ENCODE measurements at regions not wholly inside any gene's neighbourhood (a gene's known extent, or its start where the extent isn't known, plus 50 kb on each side); places are given as distances from the start of the nearest gene placed in this dataset.

DNA sequence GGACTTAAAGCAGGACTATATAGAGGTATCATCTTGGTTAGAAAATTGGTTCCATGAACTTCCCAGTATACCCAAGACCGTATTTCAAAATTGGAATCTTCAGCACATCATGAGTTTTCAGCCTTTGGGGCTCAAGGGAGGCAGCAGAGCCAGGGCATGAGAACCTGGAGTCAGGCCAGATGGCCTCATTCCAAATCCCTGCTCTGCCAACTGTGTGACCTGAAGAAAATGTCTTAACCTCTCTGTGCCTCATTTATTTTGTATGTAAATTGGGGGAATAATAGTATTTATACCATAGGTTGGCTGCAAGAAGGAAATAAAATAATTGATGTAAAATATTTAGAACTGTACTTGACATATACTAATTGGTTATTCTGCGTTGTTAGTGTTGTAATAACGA lies 987.6 kb downstream of the TBC1D22A start:
- no peak for DNase-seq (ENCODE audit: low read depth)
- TF ChIP-seq MAX (IDR thresholded peaks at IDR 0.05; ENCODE audit: low read depth, low read length) (no peak), MYC (IDR thresholded peaks at IDR 0.05; ENCODE audit: low read depth, low read length) (no peak), POLR2A (IDR thresholded peaks at IDR 0.05; ENCODE audit: extremely low read depth, insufficient read length) (no peak)
- no peak overlapping the region for H3K4me3 ChIP-seq (ENCODE audit: low read depth, low read length)

- DNase-seq (ENCODE audit: low read depth) = no peak
- no peak for TF ChIP-seq MAX (IDR thresholded peaks at IDR 0.05; ENCODE audit: low read depth, low read length)
- no peak for TF ChIP-seq CTCF (IDR thresholded peaks at IDR 0.05; ENCODE audit: low read depth, low read length)
- no peak for TF ChIP-seq MYC (IDR thresholded peaks at IDR 0.05; ENCODE audit: low read depth, low read length)
- no peak for TF ChIP-seq POLR2A (IDR thresholded peaks at IDR 0.05; ENCODE audit: extremely low read depth, insufficient read length)
- no peak overlapping the region for H3K4me3 ChIP-seq (ENCODE audit: low read depth, low read length)
Observed at GRCh38 chr22:47748957-47749356, 986.5 kb downstream of the TBC1D22A start.

GRCh38 chr22:47748271-47748670 lies 985.8 kb downstream of the TBC1D22A start:
- no peak for DNase-seq (ENCODE audit: low read depth)
- H3K4me3 ChIP-seq (ENCODE audit: low read depth, low read length) = no peak overlapping the region
- TF ChIP-seq POLR2A (IDR thresholded peaks at IDR 0.05; ENCODE audit: extremely low read depth, insufficient read length) (no peak), MAX (IDR thresholded peaks at IDR 0.05; ENCODE audit: low read depth, low read length) (no peak), MYC (IDR thresholded peaks at IDR 0.05; ENCODE audit: low read depth, low read length) (no peak), CTCF (IDR thresholded peaks at IDR 0.05; ENCODE audit: low read depth, low read length) (no peak)

- TF ChIP-seq POLR2A (IDR thresholded peaks at IDR 0.05; ENCODE audit: extremely low read depth, insufficient read length) (no peak), CTCF (IDR thresholded peaks at IDR 0.05; ENCODE audit: low read depth, low read length) (no peak), MYC (IDR thresholded peaks at IDR 0.05; ENCODE audit: low read depth, low read length) (no peak), MAX (IDR thresholded peaks at IDR 0.05; ENCODE audit: low read depth, low read length) (no peak)
- DNase-seq (ENCODE audit: low read depth) = no peak
- no peak overlapping the region for H3K4me3 ChIP-seq (ENCODE audit: low read depth, low read length)
Observed at GRCh38 chr22:47740109-47740805, 977.8 kb downstream of the TBC1D22A start.

DNA sequence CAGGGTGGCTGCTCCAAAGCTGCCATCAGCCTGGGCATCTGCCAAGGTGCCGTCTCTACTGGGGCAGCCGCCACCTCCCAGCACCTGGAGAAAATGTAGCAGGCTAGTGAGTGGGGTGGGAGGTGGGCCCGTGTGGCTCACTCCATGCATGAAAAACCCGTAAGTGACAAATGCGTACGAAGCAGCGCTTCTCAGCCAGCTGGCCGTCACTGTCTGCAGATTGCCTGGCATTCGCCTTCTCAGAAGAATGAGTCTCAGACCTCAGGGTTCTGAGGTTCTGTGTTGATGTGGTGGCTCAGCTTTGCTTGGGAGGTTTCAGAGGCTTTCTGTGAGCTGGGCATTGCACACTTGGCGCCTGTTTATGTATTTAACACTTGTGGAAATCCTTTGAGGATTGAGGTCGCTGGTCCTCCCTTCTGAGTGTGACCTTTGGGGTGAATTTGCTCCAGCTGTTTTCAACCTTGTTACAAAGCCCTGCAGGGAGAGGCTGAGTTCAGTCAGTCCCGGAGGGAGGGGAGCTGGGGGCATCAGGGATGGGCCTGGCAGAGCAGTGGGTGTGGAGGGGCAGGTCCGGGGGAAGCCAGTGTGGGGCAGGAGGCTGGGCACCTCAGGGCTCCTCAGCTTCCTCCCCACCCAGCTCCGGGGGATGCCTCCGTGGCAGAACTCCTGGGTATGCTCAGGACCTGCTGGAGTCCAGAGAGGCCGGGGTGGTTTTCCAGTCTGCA lies 977.0 kb downstream of the TBC1D22A start:
- TF ChIP-seq CTCF (IDR thresholded peaks at IDR 0.05; ENCODE audit: low read depth, low read length) (no peak), POLR2A (IDR thresholded peaks at IDR 0.05; ENCODE audit: extremely low read depth, insufficient read length) (no peak), MAX (IDR thresholded peaks at IDR 0.05; ENCODE audit: low read depth, low read length) (no peak), MYC (IDR thresholded peaks at IDR 0.05; ENCODE audit: low read depth, low read length) (no peak)
- no peak overlapping the region for H3K4me3 ChIP-seq (ENCODE audit: low read depth, low read length)
- DNase-seq (ENCODE audit: low read depth) = no peak

GRCh38 chr22:47738472-47739013 lies 976.1 kb downstream of the TBC1D22A start:
- H3K4me3 ChIP-seq (ENCODE audit: low read depth, low read length) = no peak overlapping the region
- no peak for DNase-seq (ENCODE audit: low read depth)
- TF ChIP-seq MAX (IDR thresholded peaks at IDR 0.05; ENCODE audit: low read depth, low read length) (no peak), POLR2A (IDR thresholded peaks at IDR 0.05; ENCODE audit: extremely low read depth, insufficient read length) (no peak), MYC (IDR thresholded peaks at IDR 0.05; ENCODE audit: low read depth, low read length) (no peak), CTCF (IDR thresholded peaks at IDR 0.05; ENCODE audit: low read depth, low read length) (no peak)

Data from NB4 (cell line).